PC-3 (cell line): ENCODE measurements at regions not wholly inside any gene's neighbourhood (a gene's known extent, or its start where the extent isn't known, plus 50 kb on each side); places are given as distances from the start of the nearest gene placed in this dataset.

Source experiments
- ATAC-seq: fragments of 200-7000 bp; cut with Tn5 transposase; 2 replicates; pipeline ENCODE4 v1.9.1; 2020; ENCODE audit warnings: mild to moderate bottlenecking, moderate library complexity
- BruUV-seq: library from RNA; stranded (reverse); fragments of 400-500 nt; replicated peaks from 2 replicates; lab custom pipeline; 2021; lab: Mats Ljungman, UMichigan
- CTCF ChIA-PET: fragments of 300-600 bp; sonication (Branson Sonifier 250); formaldehyde crosslinking; loops from one replicate; lab custom pipeline; 2022; ENCODE audit warnings: antibody characterized with exemption; lab: Charles Lee
- POLR2A ChIA-PET: fragments of 300-600 bp; sonication (Branson Sonifier 250); formaldehyde crosslinking; loops from one replicate; lab custom pipeline; 2022; ENCODE audit warnings: antibody characterized with exemption; ENCODE audit not compliant: unreplicated experiment; lab: Charles Lee
- DNase-seq: peaks from one replicate; pipeline ENCODE4 v3.0.0-alpha.2; 2015
- H2AFZ ChIP-seq: fragments of 300-600 bp; sonication (generic); 2 replicates; pipeline ENCODE4 v1.6.0; 2016; ENCODE audit warnings: antibody characterized with exemption, low read length
- H3F3A ChIP-seq: fragments of 300-600 bp; sonication (generic); one replicate; pipeline ENCODE4 v1.6.0; 2017; ENCODE audit warnings: antibody characterized with exemption, low read length, control low read depth, mild to moderate bottlenecking; ENCODE audit not compliant: unreplicated experiment
- H3K27ac ChIP-seq: fragments of 300-600 bp; sonication (generic); 2 replicates; pipeline ENCODE4 v1.5.1; 2016; ENCODE audit warnings: mild to moderate bottlenecking, low read length
- H3K27me3 ChIP-seq: fragments of 300-600 bp; sonication (generic); 2 replicates; pipeline ENCODE4 v1.6.1; 2016; ENCODE audit warnings: low read length, mixed read lengths
- H3K36me3 ChIP-seq: fragments of 300-600 bp; sonication (generic); 2 replicates; pipeline ENCODE4 v1.6.1; 2016; ENCODE audit warnings: low read depth, mixed run types, low read length, mixed read lengths
- H3K4me1 ChIP-seq: fragments of 300-600 bp; sonication (generic); 2 replicates; pipeline ENCODE4 v1.5.1; 2016; ENCODE audit warnings: low read length; ENCODE audit not compliant: insufficient read depth
- H3K4me2 ChIP-seq: fragments of 300-600 bp; sonication (generic); 2 replicates; pipeline ENCODE4 v1.6.0; 2016; ENCODE audit warnings: low read length
- H3K4me3 ChIP-seq: fragments of 300-600 bp; sonication (generic); 2 replicates; pipeline ENCODE4 v1.5.1; 2016; ENCODE audit warnings: mild to moderate bottlenecking, low read length, mixed read lengths
- H3K79me2 ChIP-seq: fragments of 300-600 bp; sonication (generic); 2 replicates; pipeline ENCODE4 v1.6.1; 2017; ENCODE audit warnings: low read length, mixed read lengths
- H3K9ac ChIP-seq: fragments of 300-600 bp; sonication (generic); 2 replicates; pipeline ENCODE4 v1.6.0; 2016; ENCODE audit warnings: mild to moderate bottlenecking, low read length
- H3K9me2 ChIP-seq: fragments of 300-600 bp; sonication (generic); replicated peaks from 2 replicates; pipeline ENCODE4 v1.6.1; 2016; ENCODE audit warnings: mixed run types, low read length, mixed read lengths
- H3K9me3 ChIP-seq: fragments of 300-600 bp; sonication (generic); 2 replicates; pipeline ENCODE4 v1.6.1; 2016; ENCODE audit warnings: low read length, mixed read lengths
- H4K20me1 ChIP-seq: fragments of 300-600 bp; sonication (generic); 2 replicates; pipeline ENCODE4 v1.6.1; 2016; ENCODE audit warnings: low read length, mixed read lengths
- EZH2 ChIP-seq: fragments of 300-600 bp; sonication (generic); IDR thresholded peaks from one replicate; pipeline ENCODE4 v1.6.1; 2017; ENCODE audit warnings: antibody characterized with exemption, mild to moderate bottlenecking, low read length; ENCODE audit not compliant: unreplicated experiment
- EZH2phosphoT487 ChIP-seq: fragments of 300-600 bp; sonication (generic); IDR thresholded peaks from 2 replicates; pipeline ENCODE4 v1.6.1; 2018; ENCODE audit warnings: mild to moderate bottlenecking, antibody characterized with exemption, low read length, borderline replicate concordance
- intact Hi-C: fragments of 100-400 bp; cut with micrococcal nuclease; formaldehyde crosslinking; loops from 2 replicates; pipeline ENCODE4 v1.9.0; 2023
- TF ChIP-seq, protein P1 (sequence below): fragments of 300-600 bp; sonication (generic); conservative IDR thresholded peaks from 2 replicates; pipeline ENCODE4 v1.5.1; 2017; ENCODE audit warnings: antibody characterized with exemption, low read depth, mild to moderate bottlenecking, low read length

- H2AFZ ChIP-seq, result no peak overlapping the region
- ATAC-seq (no peak), DNase-seq (no peak)
- no TSS peak for BruUV-seq
- no peaks in the 10 kb centered on the region for H3K9me3 ChIP-seq
- H3F3A ChIP-seq, result no peaks in the 10 kb centered on the region
- ChIA-PET POLR2A (no interaction called here), CTCF (no interaction called here)
- H4K20me1 ChIP-seq, result no peaks in the 10 kb centered on the region
- H3K79me2 ChIP-seq, result no peaks in the 10 kb centered on the region
- H3K4me3 ChIP-seq, result no peak overlapping the region
- H3K4me2 ChIP-seq, result no peak overlapping the region
- no peaks in the 10 kb centered on the region for H3K4me1 ChIP-seq
- no peak overlapping the region for H3K9ac ChIP-seq
- intact Hi-C loops, result no loop called here
- no peaks in the 10 kb centered on the region for H3K36me3 ChIP-seq
- no peaks in the 10 kb centered on the region for H3K9me2 ChIP-seq
- peaks cover 27% of the 10 kb centered on the region; the same call in 1 of the 2 replicates for H3K27me3 ChIP-seq
- no peak for TF ChIP-seq EZH2
- no peak for TF ChIP-seq EZH2phosphoT487
- TF ChIP-seq, protein P1, sequence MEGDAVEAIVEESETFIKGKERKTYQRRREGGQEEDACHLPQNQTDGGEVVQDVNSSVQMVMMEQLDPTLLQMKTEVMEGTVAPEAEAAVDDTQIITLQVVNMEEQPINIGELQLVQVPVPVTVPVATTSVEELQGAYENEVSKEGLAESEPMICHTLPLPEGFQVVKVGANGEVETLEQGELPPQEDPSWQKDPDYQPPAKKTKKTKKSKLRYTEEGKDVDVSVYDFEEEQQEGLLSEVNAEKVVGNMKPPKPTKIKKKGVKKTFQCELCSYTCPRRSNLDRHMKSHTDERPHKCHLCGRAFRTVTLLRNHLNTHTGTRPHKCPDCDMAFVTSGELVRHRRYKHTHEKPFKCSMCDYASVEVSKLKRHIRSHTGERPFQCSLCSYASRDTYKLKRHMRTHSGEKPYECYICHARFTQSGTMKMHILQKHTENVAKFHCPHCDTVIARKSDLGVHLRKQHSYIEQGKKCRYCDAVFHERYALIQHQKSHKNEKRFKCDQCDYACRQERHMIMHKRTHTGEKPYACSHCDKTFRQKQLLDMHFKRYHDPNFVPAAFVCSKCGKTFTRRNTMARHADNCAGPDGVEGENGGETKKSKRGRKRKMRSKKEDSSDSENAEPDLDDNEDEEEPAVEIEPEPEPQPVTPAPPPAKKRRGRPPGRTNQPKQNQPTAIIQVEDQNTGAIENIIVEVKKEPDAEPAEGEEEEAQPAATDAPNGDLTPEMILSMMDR, result no peak
- no peak overlapping the region for H3K27ac ChIP-seq
Measured at GRCh38 chr12:97300431-97300830, 162.2 kb upstream of the RMST start.

- no peak for ATAC-seq
- no peaks in the 10 kb centered on the region for H3K9me3 ChIP-seq
- no TSS peak for BruUV-seq
- H3K9me2 ChIP-seq, result no peaks in the 10 kb centered on the region
- no peak overlapping the region for H3K9ac ChIP-seq
- ChIA-PET CTCF (no interaction called here), POLR2A (no interaction called here)
- intact Hi-C loops, result no loop called here
- no peaks in the 10 kb centered on the region for H3K4me1 ChIP-seq
- H3K27me3 ChIP-seq, result peaks cover 27% of the 10 kb centered on the region; the same call in 1 of the 2 replicates
- DNase-seq, result no peak
- TF ChIP-seq EZH2 (no peak), EZH2phosphoT487 (no peak)
- TF ChIP-seq, protein P1, result no peak
- no peaks in the 10 kb centered on the region for H3F3A ChIP-seq
- no peaks in the 10 kb centered on the region for H4K20me1 ChIP-seq
- no peak overlapping the region for H3K4me2 ChIP-seq
- no peak overlapping the region for H3K4me3 ChIP-seq
- no peak overlapping the region for H2AFZ ChIP-seq
- no peak overlapping the region for H3K27ac ChIP-seq
- no peaks in the 10 kb centered on the region for H3K36me3 ChIP-seq
- no peaks in the 10 kb centered on the region for H3K79me2 ChIP-seq
Measured at GRCh38 chr12:97300891-97301290, 161.7 kb upstream of the RMST start.

DNA sequence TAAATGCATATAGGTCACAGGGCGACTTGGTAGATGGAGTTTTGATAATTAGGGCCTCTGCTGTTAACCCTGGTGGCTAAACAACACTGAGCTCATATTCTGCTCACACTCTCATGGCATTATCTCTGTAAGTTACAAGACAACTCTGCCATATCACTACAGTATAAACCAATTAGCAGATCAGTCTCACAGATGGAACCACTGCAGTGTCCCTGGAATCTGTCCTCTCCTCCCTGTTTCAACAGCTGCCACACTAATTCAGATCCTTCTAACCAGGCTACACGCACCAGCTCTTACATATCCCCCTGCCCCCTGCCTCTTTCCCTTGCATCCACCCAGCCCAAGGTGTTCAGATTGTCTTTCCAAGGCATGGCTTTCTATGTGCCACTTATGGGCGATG lies 161.0 kb upstream of the RMST start:
- Histone ChIP-seq H3F3A (no peaks in the 10 kb centered on the region), H3K79me2 (no peaks in the 10 kb centered on the region), H3K36me3 (no peaks in the 10 kb centered on the region), H3K4me2 (no peak overlapping the region), H3K27me3 (peaks cover 31% of the 10 kb centered on the region; the same call in 1 of the 2 replicates), H3K9ac (no peak overlapping the region), H3K9me3 (no peaks in the 10 kb centered on the region), H3K4me1 (no peaks in the 10 kb centered on the region), H3K9me2 (no peaks in the 10 kb centered on the region), H3K27ac (no peak overlapping the region), H3K4me3 (no peak overlapping the region), H4K20me1 (no peaks in the 10 kb centered on the region), H2AFZ (no peak overlapping the region)
- DNase-seq (no peak), ATAC-seq (no peak)
- TF ChIP-seq EZH2 (no peak), EZH2phosphoT487 (no peak)
- TF ChIP-seq, protein P1, result no peak
- CTCF ChIA-PET, result no interaction called here
- BruUV-seq, result no TSS peak
- POLR2A ChIA-PET, result no interaction called here
- intact Hi-C loops, result no loop called here
